ENCODE measurements at regions not wholly inside any gene's neighbourhood (a gene's known extent, or its start where the extent isn't known, plus 50 kb on each side); places are given as distances from the start of the nearest gene placed in this dataset.

GRCh38 chr9:20186823-20187222 is 398.0 kb upstream of the SLC24A2 start:
- no peak for DNase-seq
- no peak overlapping the region for H3K27ac ChIP-seq
- peaks cover 0 to 4% (median 0%) of the 10 kb centered on the region in 6 donors for H3K4me1 ChIP-seq
- no peak overlapping the region for H3K4me3 ChIP-seq
- no peaks in the 10 kb centered on the region for H3K27me3 ChIP-seq (replicated peaks in 1 of 7)
- intact Hi-C loops (cut with DNase I; ENCODE audit: low total_unique reads), result no loop called here
- no peaks in the 10 kb centered on the region for H3K36me3 ChIP-seq
- no peak for TF ChIP-seq POLR2AphosphoS5 (IDR thresholded peaks at IDR 0.05)
- no peak for TF ChIP-seq POLR2A (IDR thresholded peaks at IDR 0.05)
- no peak for TF ChIP-seq CTCF (IDR thresholded peaks at IDR 0.05 in 8 of 11, conservative IDR thresholded peaks at IDR 0.05 in 3 of 11)
- peaks cover 0 to 4% (median 0%) of the 10 kb centered on the region in 8 donors for H3K9me3 ChIP-seq

GRCh38 chr9:20186231-20186630 is 397.4 kb upstream of the SLC24A2 start:
- no peak for TF ChIP-seq CTCF (IDR thresholded peaks at IDR 0.05 in 8 of 11, conservative IDR thresholded peaks at IDR 0.05 in 3 of 11)
- TF ChIP-seq POLR2AphosphoS5 (IDR thresholded peaks at IDR 0.05), result no peak
- no peak for TF ChIP-seq POLR2A (IDR thresholded peaks at IDR 0.05)
- intact Hi-C loops (cut with DNase I; ENCODE audit: low total_unique reads), result no loop called here
- Histone ChIP-seq H3K4me1 (peaks cover 0 to 4% (median 0%) of the 10 kb centered on the region in 6 donors), H3K36me3 (no peaks in the 10 kb centered on the region), H3K27me3 (replicated peaks in 1 of 7) (no peaks in the 10 kb centered on the region), H3K4me3 (no peak overlapping the region), H3K9me3 (peaks cover 0 to 4% (median 0%) of the 10 kb centered on the region in 8 donors), H3K27ac (no peak overlapping the region)
- 77 to 93% (median 84%) methylated on average over 3 of the region's 3 CpGs for WGBS, 5 donors
- no peak for DNase-seq

GRCh38 chr9:20184541-20184940 is 395.7 kb upstream of the SLC24A2 start:
- TF ChIP-seq POLR2AphosphoS5 (IDR thresholded peaks at IDR 0.05) (no peak), CTCF (IDR thresholded peaks at IDR 0.05 in 8 of 11, conservative IDR thresholded peaks at IDR 0.05 in 3 of 11) (no peak), POLR2A (IDR thresholded peaks at IDR 0.05) (no peak)
- Histone ChIP-seq H3K4me3 (no peak overlapping the region), H3K36me3 (no peaks in the 10 kb centered on the region), H3K27ac (no peak overlapping the region), H3K4me1 (peaks cover 0 to 4% (median 0%) of the 10 kb centered on the region in 6 donors), H3K27me3 (replicated peaks in 1 of 7) (no peaks in the 10 kb centered on the region), H3K9me3 (peaks cover 0 to 4% (median 0%) of the 10 kb centered on the region in 8 donors)
- no peak for DNase-seq
- intact Hi-C loops (cut with DNase I; ENCODE audit: low total_unique reads), result no loop called here

GRCh38 chr9:20178679-20179078 is 389.8 kb upstream of the SLC24A2 start:
- no peak for DNase-seq
- Histone ChIP-seq H3K27ac (no peak overlapping the region), H3K4me3 (no peak overlapping the region), H3K36me3 (no peaks in the 10 kb centered on the region), H3K27me3 (replicated peaks in 1 of 7) (no peaks in the 10 kb centered on the region), H3K4me1 (no peaks in the 10 kb centered on the region), H3K9me3 (peaks cover 0 to 4% (median 0%) of the 10 kb centered on the region in 8 donors)
- intact Hi-C loops (cut with DNase I; ENCODE audit: low total_unique reads), result no loop called here
- TF ChIP-seq POLR2AphosphoS5 (IDR thresholded peaks at IDR 0.05) (no peak), CTCF (IDR thresholded peaks at IDR 0.05 in 8 of 11, conservative IDR thresholded peaks at IDR 0.05 in 3 of 11) (no peak), POLR2A (IDR thresholded peaks at IDR 0.05) (no peak)

All from spleen (tissue), 11 donors.